Activated CD4-positive, alpha-beta memory T cell treated with anti-CD3 and anti-CD28 coated beads for 36 hours (primary cell): ENCODE measurements at regions not wholly inside any gene's neighbourhood (a gene's known extent, or its start where the extent isn't known, plus 50 kb on each side); places are given as distances from the start of the nearest gene placed in this dataset.
"Not testable (repeated sequence)": the region's sequence is repeated elsewhere in the genome, so short reads cannot be mapped to it uniquely, and the experiment has no call there.

Source experiments
- CTCF ChIA-PET: fragments of 350-600 bp; sonication (Branson Sonifier 250); formaldehyde crosslinking; loops from one replicate; lab custom pipeline; 2021; ENCODE audit warnings: antibody characterized with exemption, inconsistent platforms; lab: Charles Lee
- POLR2A ChIA-PET: fragments of 350-600 bp; sonication (Branson Sonifier 250); formaldehyde crosslinking; loops from one replicate; lab custom pipeline; 2021; ENCODE audit warnings: antibody characterized with exemption; lab: Charles Lee
- DNase-seq: peaks from one replicate; pipeline ENCODE4 v3.0.0-alpha.2; 2020
- H3K27ac Mint-ChIP-seq: one replicate; pipeline ENCODE4 v1.8.0; 2021; ENCODE audit warnings: mixed read lengths
- H3K27me3 Mint-ChIP-seq: one replicate; pipeline ENCODE4 v1.8.0; 2021; ENCODE audit warnings: mixed read lengths
- H3K36me3 Mint-ChIP-seq: one replicate; pipeline ENCODE4 v1.8.0; 2021; ENCODE audit warnings: mixed read lengths
- H3K4me1 Mint-ChIP-seq: one replicate; pipeline ENCODE4 v1.8.0; 2021; ENCODE audit warnings: low read depth, mixed read lengths
- H3K4me3 Mint-ChIP-seq: one replicate; pipeline ENCODE4 v1.8.0; 2021; ENCODE audit warnings: mild to moderate bottlenecking, mixed read lengths
- H3K9me3 Mint-ChIP-seq: one replicate; pipeline ENCODE4 v1.8.0; 2021; ENCODE audit warnings: mixed read lengths
- intact Hi-C: fragments of 100-400 bp; cut with micrococcal nuclease; formaldehyde crosslinking; loops from one replicate; pipeline ENCODE4 v1.15.1; 2023

DNA sequence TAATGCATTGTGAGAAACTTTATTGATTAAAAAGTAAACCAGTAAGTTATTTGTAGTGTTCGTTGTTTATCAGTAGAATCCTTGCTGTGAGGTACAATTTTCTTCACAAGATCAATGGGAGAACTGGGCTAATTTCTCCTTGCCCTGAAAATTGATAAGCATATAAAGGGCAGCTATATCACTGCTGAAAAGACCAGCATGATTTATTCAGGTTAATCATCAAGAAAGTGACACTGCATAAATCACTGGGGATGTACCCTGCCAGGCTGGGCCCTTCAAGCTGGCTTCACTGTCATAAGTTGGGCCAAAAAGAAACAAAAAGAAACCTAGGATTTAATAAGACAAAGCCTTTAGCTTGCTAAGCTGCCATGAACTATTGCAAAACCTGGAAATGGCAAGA, 746.7 kb downstream of the STPG2 start:
- Mint-ChIP-seq H3K36me3 (no peaks in the 10 kb centered on the region), H3K9me3 (peaks cover 10% of the 10 kb centered on the region), H3K4me1 (no peaks in the 10 kb centered on the region), H3K27me3 (no peaks in the 10 kb centered on the region), H3K4me3 (no peak overlapping the region), H3K27ac (no peak overlapping the region)
- ChIA-PET CTCF (no interaction called here), POLR2A (no interaction called here)
- DNase-seq: no peak
- intact Hi-C loops: no loop called here

DNA sequence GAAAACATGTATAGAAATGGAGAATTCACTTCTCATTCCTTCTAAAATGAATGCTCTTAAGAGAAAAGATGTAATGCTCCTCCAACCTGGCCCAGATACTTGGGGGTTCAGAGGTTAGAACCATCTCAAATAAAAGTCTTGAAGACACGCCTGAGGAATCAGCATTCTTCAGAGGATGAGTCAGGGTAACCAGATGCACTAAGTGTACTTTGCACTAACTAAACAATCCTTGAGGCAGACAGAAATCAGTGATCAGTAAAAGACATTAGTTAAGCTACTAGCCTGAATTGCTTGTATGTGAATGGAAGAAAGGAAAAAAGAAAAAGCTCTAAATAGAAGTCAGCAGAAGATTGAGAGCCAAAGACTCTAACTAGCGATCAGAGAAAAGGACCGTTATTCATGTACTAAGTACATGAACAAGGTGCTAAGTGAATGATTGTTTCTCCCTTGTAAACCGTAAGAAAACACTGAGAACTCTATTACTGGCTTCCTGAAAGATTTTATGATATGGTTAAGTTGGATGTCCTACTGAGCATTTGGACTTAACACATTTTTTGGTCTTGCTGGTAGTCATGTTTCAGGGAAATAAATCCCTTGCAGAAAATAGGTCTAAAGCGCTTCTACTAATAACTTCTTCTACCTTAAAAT, 738.3 kb downstream of the STPG2 start:
- Mint-ChIP-seq H3K4me1 (no peaks in the 10 kb centered on the region), H3K4me3 (no peak overlapping the region), H3K9me3 (peaks cover 7% of the 10 kb centered on the region), H3K27me3 (no peaks in the 10 kb centered on the region), H3K36me3 (no peaks in the 10 kb centered on the region), H3K27ac (no peak overlapping the region)
- no peak for DNase-seq
- intact Hi-C loops: no loop called here
- ChIA-PET CTCF (no interaction called here), POLR2A (no interaction called here)

GRCh38 chr4:97411356-97411755, 731.9 kb downstream of the STPG2 start:
- no peaks in the 10 kb centered on the region for H3K4me1 Mint-ChIP-seq
- no peak overlapping the region for H3K27ac Mint-ChIP-seq
- no peaks in the 10 kb centered on the region for H3K36me3 Mint-ChIP-seq
- no peak overlapping the region for H3K4me3 Mint-ChIP-seq
- POLR2A ChIA-PET: no interaction called here
- CTCF ChIA-PET: no interaction called here
- peaks cover 9% of the 10 kb centered on the region for H3K9me3 Mint-ChIP-seq
- no peaks in the 10 kb centered on the region for H3K27me3 Mint-ChIP-seq
- DNase-seq: no peak
- intact Hi-C loops: no loop called here

GRCh38 chr4:97412331-97412730, 730.9 kb downstream of the STPG2 start:
- Mint-ChIP-seq H3K27ac (no peak overlapping the region), H3K36me3 (no peaks in the 10 kb centered on the region), H3K4me3 (no peak overlapping the region), H3K27me3 (no peaks in the 10 kb centered on the region), H3K4me1 (no peaks in the 10 kb centered on the region), H3K9me3 (peaks cover 17% of the 10 kb centered on the region)
- intact Hi-C loops: no loop called here
- CTCF ChIA-PET: no interaction called here
- DNase-seq: no peak
- POLR2A ChIA-PET: no interaction called here

GRCh38 chr4:97414161-97414560, 729.1 kb downstream of the STPG2 start:
- DNase-seq: no peak
- H3K27me3 Mint-ChIP-seq: no peaks in the 10 kb centered on the region
- intact Hi-C loops: no loop called here
- H3K4me3 Mint-ChIP-seq: no peak overlapping the region
- no peaks in the 10 kb centered on the region for H3K36me3 Mint-ChIP-seq
- ChIA-PET CTCF (no interaction called here), POLR2A (no interaction called here)
- H3K9me3 Mint-ChIP-seq: peaks cover 25% of the 10 kb centered on the region
- no peaks in the 10 kb centered on the region for H3K4me1 Mint-ChIP-seq
- no peak overlapping the region for H3K27ac Mint-ChIP-seq

GRCh38 chr4:97432551-97432950, 710.7 kb downstream of the STPG2 start:
- no peaks in the 10 kb centered on the region for H3K36me3 Mint-ChIP-seq

DNA sequence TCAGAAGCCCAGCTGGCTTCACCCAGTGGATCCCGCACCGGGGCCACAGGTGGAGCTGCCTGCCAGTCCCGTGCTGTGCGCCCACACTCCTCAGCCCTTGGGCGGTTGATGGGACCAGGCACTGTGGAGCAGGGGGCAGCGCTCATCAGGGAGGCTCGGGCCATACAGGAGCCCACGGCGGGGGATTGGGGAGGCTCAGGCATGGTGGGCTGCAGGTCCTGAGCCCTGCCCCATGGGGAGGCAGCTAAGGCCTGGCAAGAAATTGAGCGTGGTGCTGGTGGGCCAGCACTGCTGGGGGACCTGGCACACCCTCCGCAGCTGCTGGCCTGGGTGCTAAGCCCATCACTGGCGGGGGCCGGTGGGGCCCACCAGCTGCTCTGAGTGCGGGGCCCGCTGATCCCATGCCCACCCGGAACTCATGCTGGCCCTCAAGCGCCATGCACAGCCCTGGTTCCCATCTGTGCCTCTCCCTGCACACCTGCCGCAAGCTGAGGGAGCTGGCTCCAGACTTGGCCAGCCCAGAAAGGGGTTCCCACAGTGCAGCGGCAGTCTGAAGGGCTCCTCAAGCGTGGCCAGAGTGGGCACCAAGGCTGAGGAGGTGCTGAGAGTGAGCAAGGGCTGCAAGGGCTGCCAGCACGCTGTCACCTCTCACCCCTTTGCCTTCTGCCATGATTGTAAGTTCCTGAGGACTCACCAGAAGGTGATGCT, 705.1 kb downstream of the STPG2 start:
- intact Hi-C loops, H3K36me3 Mint-ChIP-seq, H3K27ac Mint-ChIP-seq, H3K4me1 Mint-ChIP-seq, POLR2A ChIA-PET, DNase-seq, CTCF ChIA-PET, H3K4me3 Mint-ChIP-seq, H3K27me3 Mint-ChIP-seq: not testable (repeated sequence)
- peaks cover 26% of the 10 kb centered on the region for H3K9me3 Mint-ChIP-seq

More at GRCh38 chr4:97432551-97432950, 710.7 kb downstream of the STPG2 start:
- intact Hi-C loops: no loop called here
- no peak for DNase-seq
- H3K9me3 Mint-ChIP-seq: peaks cover 26% of the 10 kb centered on the region
- CTCF ChIA-PET: no interaction called here
- no peaks in the 10 kb centered on the region for H3K4me1 Mint-ChIP-seq
- no peaks in the 10 kb centered on the region for H3K27me3 Mint-ChIP-seq
- H3K27ac Mint-ChIP-seq: no peak overlapping the region
- POLR2A ChIA-PET: no interaction called here
- H3K4me3 Mint-ChIP-seq: no peak overlapping the region

DNA sequence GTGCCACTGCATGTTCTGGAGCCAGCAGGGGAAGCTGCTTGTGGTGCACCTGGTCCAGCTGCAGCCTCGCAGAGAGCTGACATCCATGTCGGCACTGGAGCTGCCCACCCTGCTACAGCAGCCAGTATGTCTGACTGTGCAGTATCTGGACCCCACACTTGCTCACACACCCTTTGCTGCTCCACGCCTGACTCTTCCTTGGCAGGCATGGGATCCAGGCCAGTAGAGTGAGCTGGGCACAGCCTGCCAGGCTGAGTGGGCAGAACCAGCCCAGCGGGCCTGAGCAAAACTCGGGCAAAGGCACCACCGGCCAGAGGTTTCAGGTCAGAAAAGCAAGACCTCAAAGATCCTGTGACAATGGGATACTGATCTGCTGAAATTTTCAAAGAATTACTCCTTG, 690.1 kb downstream of the STPG2 start:
- Mint-ChIP-seq H3K36me3 (no peaks in the 10 kb centered on the region), H3K27me3 (no peaks in the 10 kb centered on the region), H3K4me1 (no peaks in the 10 kb centered on the region), H3K9me3 (peaks cover 6% of the 10 kb centered on the region), H3K27ac (no peak overlapping the region), H3K4me3 (no peak overlapping the region)
- POLR2A ChIA-PET: no interaction called here
- CTCF ChIA-PET: no interaction called here
- intact Hi-C loops: no loop called here
- DNase-seq: no peak

- intact Hi-C loops: no loop called here
- ChIA-PET POLR2A (no interaction called here), CTCF (no interaction called here)
- DNase-seq: no peak
- Mint-ChIP-seq H3K9me3 (peaks cover 6% of the 10 kb centered on the region), H3K36me3 (no peaks in the 10 kb centered on the region), H3K4me1 (no peaks in the 10 kb centered on the region), H3K4me3 (no peak overlapping the region), H3K27me3 (no peaks in the 10 kb centered on the region), H3K27ac (no peak overlapping the region)
Observed at GRCh38 chr4:97457253-97457652, 686.0 kb downstream of the STPG2 start.

GRCh38 chr4:97468272-97468671, 675.0 kb downstream of the STPG2 start:
- CTCF ChIA-PET: no interaction called here
- no peaks in the 10 kb centered on the region for H3K36me3 Mint-ChIP-seq
- POLR2A ChIA-PET: no interaction called here
- no peak overlapping the region for H3K27ac Mint-ChIP-seq
- H3K4me1 Mint-ChIP-seq: no peaks in the 10 kb centered on the region
- H3K4me3 Mint-ChIP-seq: no peak overlapping the region
- no peaks in the 10 kb centered on the region for H3K9me3 Mint-ChIP-seq
- DNase-seq: no peak
- no peaks in the 10 kb centered on the region for H3K27me3 Mint-ChIP-seq
- intact Hi-C loops: no loop called here

GRCh38 chr4:97475621-97476020, 667.7 kb downstream of the STPG2 start:
- DNase-seq: no peak

GRCh38 chr4:97477974-97478373, 665.3 kb downstream of the STPG2 start:
- H3K4me1 Mint-ChIP-seq: no peaks in the 10 kb centered on the region
- intact Hi-C loops: no loop called here
- POLR2A ChIA-PET: no interaction called here
- H3K27me3 Mint-ChIP-seq: no peaks in the 10 kb centered on the region
- DNase-seq: no peak
- H3K4me3 Mint-ChIP-seq: no peak overlapping the region
- peaks cover 10% of the 10 kb centered on the region for H3K9me3 Mint-ChIP-seq
- no peaks in the 10 kb centered on the region for H3K36me3 Mint-ChIP-seq
- CTCF ChIA-PET: no interaction called here
- H3K27ac Mint-ChIP-seq: no peak overlapping the region

More at GRCh38 chr4:97475621-97476020, 667.7 kb downstream of the STPG2 start:
- H3K36me3 Mint-ChIP-seq: no peaks in the 10 kb centered on the region
- no peaks in the 10 kb centered on the region for H3K4me1 Mint-ChIP-seq
- no peak overlapping the region for H3K4me3 Mint-ChIP-seq
- no peak overlapping the region for H3K27ac Mint-ChIP-seq
- ChIA-PET POLR2A (no interaction called here), CTCF (no interaction called here)
- intact Hi-C loops: no loop called here
- peaks cover 8% of the 10 kb centered on the region for H3K9me3 Mint-ChIP-seq
- H3K27me3 Mint-ChIP-seq: no peaks in the 10 kb centered on the region

DNA sequence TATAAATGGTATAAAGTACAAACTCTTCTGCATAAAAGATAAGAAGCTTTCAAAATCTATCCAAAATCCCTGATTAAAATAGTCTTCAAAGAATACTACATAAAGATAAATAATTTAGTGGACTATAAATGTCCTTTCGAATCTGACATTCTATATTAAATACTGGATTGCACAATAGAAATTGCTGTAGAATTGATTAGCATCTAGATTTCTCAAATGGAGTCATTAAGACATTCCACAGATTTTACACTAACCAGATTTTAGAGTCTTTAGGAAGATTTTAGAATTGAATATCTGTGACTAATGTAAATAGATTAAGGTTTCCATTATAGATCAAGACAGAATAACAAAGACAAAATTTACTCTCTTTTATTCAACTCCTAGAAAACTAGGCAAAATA, 663.9 kb downstream of the STPG2 start:
- intact Hi-C loops: no loop called here
- peaks cover 11% of the 10 kb centered on the region for H3K9me3 Mint-ChIP-seq

More for the DNA sequence above, 663.9 kb downstream of the STPG2 start:
- Mint-ChIP-seq H3K4me1 (no peaks in the 10 kb centered on the region), H3K4me3 (no peak overlapping the region), H3K27ac (no peak overlapping the region), H3K36me3 (no peaks in the 10 kb centered on the region), H3K27me3 (no peaks in the 10 kb centered on the region)
- DNase-seq: no peak
- ChIA-PET POLR2A (no interaction called here), CTCF (no interaction called here)
